GM23338 (cell line): ENCODE measurements at regions not wholly inside any gene's neighbourhood (a gene's known extent, or its start where the extent isn't known, plus 50 kb on each side); places are given as distances from the start of the nearest gene placed in this dataset.

Experiments
- ATAC-seq: fragments of 200-7000 bp; cut with Tn5 transposase; 3 replicates; pipeline ENCODE4 v1.9.1; 2020
- DNase-seq: peaks from one replicate; pipeline ENCODE4 v3.0.0-alpha.2; 2015; ENCODE audit warnings: low spot score
- H2AFZ ChIP-seq: fragments of 200-600 bp; sonication (generic); 2 replicates; pipeline ENCODE4 v1.8.0; 2016; ENCODE audit warnings: antibody characterized with exemption, mild to moderate bottlenecking, moderate library complexity
- H3F3A ChIP-seq: fragments of 200-600 bp; sonication (generic); replicated peaks from 2 replicates; pipeline ENCODE4 v1.8.0; 2017; ENCODE audit warnings: antibody characterized with exemption, mixed run types, low read depth
- H3K27ac ChIP-seq: fragments of 200-600 bp; sonication (generic); 2 replicates; pipeline ENCODE4 v1.6.1; 2016; ENCODE audit warnings: low read depth
- H3K27me3 ChIP-seq: fragments of 200-600 bp; sonication (generic); 2 replicates; pipeline ENCODE4 v1.8.0; 2016; ENCODE audit warnings: mild to moderate bottlenecking, mixed run types, moderate library complexity; ENCODE audit not compliant: insufficient read depth
- H3K36me3 ChIP-seq: fragments of 200-600 bp; sonication (generic); 2 replicates; pipeline ENCODE4 v1.8.0; 2016; ENCODE audit warnings: mild to moderate bottlenecking; ENCODE audit not compliant: insufficient read depth
- H3K4me1 ChIP-seq: fragments of 200-600 bp; sonication (generic); 2 replicates; pipeline ENCODE4 v1.8.0; 2016; ENCODE audit warnings: mild to moderate bottlenecking, moderate library complexity; ENCODE audit not compliant: insufficient read depth
- H3K4me2 ChIP-seq: fragments of 200-600 bp; sonication (generic); 2 replicates; pipeline ENCODE4 v1.7.1; 2017; ENCODE audit warnings: mixed run types
- H3K4me3 ChIP-seq: fragments of 200-600 bp; sonication (generic); 2 replicates; pipeline ENCODE4 v1.6.1; 2016; ENCODE audit warnings: mixed run types
- H3K79me2 ChIP-seq: fragments of 200-600 bp; sonication (generic); replicated peaks from 2 replicates; pipeline ENCODE4 v1.8.0; 2017; ENCODE audit warnings: mild to moderate bottlenecking; ENCODE audit not compliant: insufficient read depth
- H3K9me2 ChIP-seq: fragments of 200-600 bp; sonication (generic); 2 replicates; pipeline ENCODE4 v1.8.0; 2017; ENCODE audit not compliant: insufficient read depth
- H4K20me1 ChIP-seq: fragments of 200-600 bp; sonication (generic); replicated peaks from 2 replicates; pipeline ENCODE4 v1.8.0; 2017; ENCODE audit warnings: mild to moderate bottlenecking; ENCODE audit not compliant: insufficient read depth
- H3K27ac Mint-ChIP-seq: 2 replicates; pipeline ENCODE4 v1.8.0; 2020; ENCODE audit warnings: inconsistent platforms, mild to moderate bottlenecking, moderate library complexity, mixed read lengths
- H3K27me3 Mint-ChIP-seq: 3 replicates; pipeline ENCODE4 v1.8.0; 2022; ENCODE audit warnings: low read depth, mild to moderate bottlenecking, moderate library complexity, mixed read lengths, inconsistent platforms; ENCODE audit not compliant: insufficient read depth, poor library complexity
- H3K36me3 Mint-ChIP-seq: 3 replicates; pipeline ENCODE4 v1.8.0; 2021; ENCODE audit warnings: low read depth, mild to moderate bottlenecking, inconsistent platforms, moderate library complexity, mixed read lengths
- H3K4me1 Mint-ChIP-seq: 3 replicates; pipeline ENCODE4 v1.8.0; 2020; ENCODE audit warnings: mild to moderate bottlenecking, inconsistent platforms, mixed read lengths
- H3K4me3 Mint-ChIP-seq: 3 replicates; pipeline ENCODE4 v1.8.0; 2021; ENCODE audit warnings: moderate library complexity, mild to moderate bottlenecking, inconsistent platforms, mixed read lengths
- H3K9me3 Mint-ChIP-seq: 3 replicates; pipeline ENCODE4 v1.8.0; 2020; ENCODE audit warnings: moderate library complexity, mild to moderate bottlenecking, inconsistent platforms, mixed read lengths
- CREB1 ChIP-seq: fragments of 250-450 bp; sonication (Bioruptor Pico); IDR thresholded peaks from 2 replicates; pipeline ENCODE4 v1.5.0; 2020; ENCODE audit warnings: low read depth, mild to moderate bottlenecking, moderate library complexity
- ETS1 ChIP-seq: IDR thresholded peaks from 2 replicates; pipeline ENCODE4 v1.6.1; 2016; ENCODE audit warnings: antibody characterized with exemption
- EZH2 ChIP-seq: fragments of 200-600 bp; sonication (generic); IDR thresholded peaks from one replicate; pipeline ENCODE4 v1.8.0; 2017; ENCODE audit warnings: antibody characterized with exemption, mild to moderate bottlenecking, low read depth; ENCODE audit not compliant: unreplicated experiment
- EZH2phosphoT487 ChIP-seq: fragments of 200-600 bp; sonication (generic); IDR thresholded peaks from one replicate; pipeline ENCODE4 v1.8.1; 2018; ENCODE audit warnings: antibody characterized with exemption; ENCODE audit not compliant: unreplicated experiment
- JUNB ChIP-seq: IDR thresholded peaks from one replicate; pipeline ENCODE4 v1.6.1; 2016; ENCODE audit warnings: antibody characterized with exemption; ENCODE audit not compliant: unreplicated experiment
- NANOG ChIP-seq: IDR thresholded peaks from 2 replicates; pipeline ENCODE4 v1.6.1; 2016; ENCODE audit warnings: antibody characterized with exemption, borderline replicate concordance
- POLR2AphosphoS5 ChIP-seq: IDR thresholded peaks from 2 replicates; pipeline ENCODE4 v1.6.1; 2016; ENCODE audit warnings: antibody characterized with exemption, low read depth
- STAT1 ChIP-seq: IDR thresholded peaks from one replicate; pipeline ENCODE4 v1.6.1; 2016; ENCODE audit warnings: antibody characterized with exemption; ENCODE audit not compliant: unreplicated experiment
- ZNF114 ChIP-seq: fragments of 250-450 bp; sonication (Bioruptor Pico); IDR thresholded peaks from 2 replicates; pipeline ENCODE4 v1.5.0; 2020; ENCODE audit warnings: mild to moderate bottlenecking, moderate library complexity
- ZNF331 ChIP-seq: fragments of 250-450 bp; sonication (Bioruptor Pico); IDR thresholded peaks from 2 replicates; pipeline ENCODE4 v1.5.0; 2020; ENCODE audit warnings: low read depth, mild to moderate bottlenecking, moderate library complexity
- TF ChIP-seq, protein P1 (sequence below): fragments of 250-450 bp; sonication (Bioruptor Pico); IDR thresholded peaks from 2 replicates; pipeline ENCODE4 v1.5.0; 2020; ENCODE audit warnings: mild to moderate bottlenecking, moderate library complexity
- TF ChIP-seq, protein P2 (sequence below), 2 experiments: fragments of 200-600 bp in 1 of 2; sonication (generic) in 1 of 2; conservative IDR thresholded peaks; 2 replicates each; pipeline versions ENCODE4 v1.5.1 to v1.6.1; 2016 to 2017; ENCODE audit warnings: antibody characterized with exemption in 2 of 2, low read depth in 2 of 2, mild to moderate bottlenecking in 2 of 2, moderate library complexity in 1 of 2
- TF ChIP-seq, protein P3 (sequence below): IDR thresholded peaks from one replicate; pipeline ENCODE4 v1.6.1; 2018; ENCODE audit warnings: antibody characterized with exemption; ENCODE audit not compliant: unreplicated experiment

GRCh38 chr2:240245706-240246105, 105.2 kb upstream of the OTOS start:
- Histone ChIP-seq H3K79me2 (no peaks in the 10 kb centered on the region), H3K36me3 (no peaks in the 10 kb centered on the region), H3K4me1 (no peaks in the 10 kb centered on the region), H4K20me1 (no peaks in the 10 kb centered on the region), H3K4me2 (no peak overlapping the region), H3K9me2 (peaks cover 3% of the 10 kb centered on the region; the same call in 1 of the 2 replicates), H3K27ac (no peak overlapping the region), H2AFZ (no peak overlapping the region), H3K4me3 (no peak overlapping the region), H3F3A (no peaks in the 10 kb centered on the region), H3K27me3 (no peaks in the 10 kb centered on the region)
- no peak overlapping the region for H3K4me3 Mint-ChIP-seq
- peaks cover 2% of the 10 kb centered on the region for H3K27me3 Mint-ChIP-seq
- H3K4me1 Mint-ChIP-seq, result peaks cover 3% of the 10 kb centered on the region
- TF ChIP-seq, protein P1, sequence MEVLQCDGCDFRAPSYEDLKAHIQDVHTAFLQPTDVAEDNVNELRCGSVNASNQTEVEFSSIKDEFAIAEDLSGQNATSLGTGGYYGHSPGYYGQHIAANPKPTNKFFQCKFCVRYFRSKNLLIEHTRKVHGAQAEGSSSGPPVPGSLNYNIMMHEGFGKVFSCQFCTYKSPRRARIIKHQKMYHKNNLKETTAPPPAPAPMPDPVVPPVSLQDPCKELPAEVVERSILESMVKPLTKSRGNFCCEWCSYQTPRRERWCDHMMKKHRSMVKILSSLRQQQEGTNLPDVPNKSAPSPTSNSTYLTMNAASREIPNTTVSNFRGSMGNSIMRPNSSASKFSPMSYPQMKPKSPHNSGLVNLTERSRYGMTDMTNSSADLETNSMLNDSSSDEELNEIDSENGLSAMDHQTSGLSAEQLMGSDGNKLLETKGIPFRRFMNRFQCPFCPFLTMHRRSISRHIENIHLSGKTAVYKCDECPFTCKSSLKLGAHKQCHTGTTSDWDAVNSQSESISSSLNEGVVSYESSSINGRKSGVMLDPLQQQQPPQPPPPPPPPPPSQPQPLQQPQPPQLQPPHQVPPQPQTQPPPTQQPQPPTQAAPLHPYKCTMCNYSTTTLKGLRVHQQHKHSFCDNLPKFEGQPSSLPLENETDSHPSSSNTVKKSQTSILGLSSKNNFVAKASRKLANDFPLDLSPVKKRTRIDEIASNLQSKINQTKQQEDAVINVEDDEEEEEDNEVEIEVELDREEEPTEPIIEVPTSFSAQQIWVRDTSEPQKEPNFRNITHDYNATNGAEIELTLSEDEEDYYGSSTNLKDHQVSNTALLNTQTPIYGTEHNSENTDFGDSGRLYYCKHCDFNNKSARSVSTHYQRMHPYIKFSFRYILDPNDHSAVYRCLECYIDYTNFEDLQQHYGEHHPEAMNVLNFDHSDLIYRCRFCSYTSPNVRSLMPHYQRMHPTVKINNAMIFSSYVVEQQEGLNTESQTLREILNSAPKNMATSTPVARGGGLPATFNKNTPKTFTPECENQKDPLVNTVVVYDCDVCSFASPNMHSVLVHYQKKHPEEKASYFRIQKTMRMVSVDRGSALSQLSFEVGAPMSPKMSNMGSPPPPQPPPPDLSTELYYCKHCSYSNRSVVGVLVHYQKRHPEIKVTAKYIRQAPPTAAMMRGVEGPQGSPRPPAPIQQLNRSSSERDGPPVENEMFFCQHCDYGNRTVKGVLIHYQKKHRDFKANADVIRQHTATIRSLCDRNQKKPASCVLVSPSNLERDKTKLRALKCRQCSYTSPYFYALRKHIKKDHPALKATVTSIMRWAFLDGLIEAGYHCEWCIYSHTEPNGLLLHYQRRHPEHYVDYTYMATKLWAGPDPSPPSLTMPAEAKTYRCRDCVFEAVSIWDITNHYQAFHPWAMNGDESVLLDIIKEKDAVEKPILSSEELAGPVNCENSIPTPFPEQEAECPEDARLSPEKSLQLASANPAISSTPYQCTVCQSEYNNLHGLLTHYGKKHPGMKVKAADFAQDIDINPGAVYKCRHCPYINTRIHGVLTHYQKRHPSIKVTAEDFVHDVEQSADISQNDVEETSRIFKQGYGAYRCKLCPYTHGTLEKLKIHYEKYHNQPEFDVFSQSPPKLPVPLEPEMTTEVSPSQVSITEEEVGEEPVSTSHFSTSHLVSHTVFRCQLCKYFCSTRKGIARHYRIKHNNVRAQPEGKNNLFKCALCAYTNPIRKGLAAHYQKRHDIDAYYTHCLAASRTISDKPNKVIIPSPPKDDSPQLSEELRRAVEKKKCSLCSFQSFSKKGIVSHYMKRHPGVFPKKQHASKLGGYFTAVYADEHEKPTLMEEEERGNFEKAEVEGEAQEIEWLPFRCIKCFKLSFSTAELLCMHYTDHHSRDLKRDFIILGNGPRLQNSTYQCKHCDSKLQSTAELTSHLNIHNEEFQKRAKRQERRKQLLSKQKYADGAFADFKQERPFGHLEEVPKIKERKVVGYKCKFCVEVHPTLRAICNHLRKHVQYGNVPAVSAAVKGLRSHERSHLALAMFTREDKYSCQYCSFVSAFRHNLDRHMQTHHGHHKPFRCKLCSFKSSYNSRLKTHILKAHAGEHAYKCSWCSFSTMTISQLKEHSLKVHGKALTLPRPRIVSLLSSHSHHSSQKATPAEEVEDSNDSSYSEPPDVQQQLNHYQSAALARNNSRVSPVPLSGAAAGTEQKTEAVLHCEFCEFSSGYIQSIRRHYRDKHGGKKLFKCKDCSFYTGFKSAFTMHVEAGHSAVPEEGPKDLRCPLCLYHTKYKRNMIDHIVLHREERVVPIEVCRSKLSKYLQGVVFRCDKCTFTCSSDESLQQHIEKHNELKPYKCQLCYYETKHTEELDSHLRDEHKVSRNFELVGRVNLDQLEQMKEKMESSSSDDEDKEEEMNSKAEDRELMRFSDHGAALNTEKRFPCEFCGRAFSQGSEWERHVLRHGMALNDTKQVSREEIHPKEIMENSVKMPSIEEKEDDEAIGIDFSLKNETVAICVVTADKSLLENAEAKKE, result no peak
- TF ChIP-seq STAT1 (no peak), ETS1 (no peak), EZH2 (no peak), NANOG (no peak), JUNB (no peak), ZNF114 (CRISPR knock-in tag) (no peak), POLR2AphosphoS5 (no peak), ZNF331 (CRISPR knock-in tag) (no peak), CREB1 (CRISPR knock-in tag) (no peak), EZH2phosphoT487 (no peak)
- TF ChIP-seq, protein P2, sequence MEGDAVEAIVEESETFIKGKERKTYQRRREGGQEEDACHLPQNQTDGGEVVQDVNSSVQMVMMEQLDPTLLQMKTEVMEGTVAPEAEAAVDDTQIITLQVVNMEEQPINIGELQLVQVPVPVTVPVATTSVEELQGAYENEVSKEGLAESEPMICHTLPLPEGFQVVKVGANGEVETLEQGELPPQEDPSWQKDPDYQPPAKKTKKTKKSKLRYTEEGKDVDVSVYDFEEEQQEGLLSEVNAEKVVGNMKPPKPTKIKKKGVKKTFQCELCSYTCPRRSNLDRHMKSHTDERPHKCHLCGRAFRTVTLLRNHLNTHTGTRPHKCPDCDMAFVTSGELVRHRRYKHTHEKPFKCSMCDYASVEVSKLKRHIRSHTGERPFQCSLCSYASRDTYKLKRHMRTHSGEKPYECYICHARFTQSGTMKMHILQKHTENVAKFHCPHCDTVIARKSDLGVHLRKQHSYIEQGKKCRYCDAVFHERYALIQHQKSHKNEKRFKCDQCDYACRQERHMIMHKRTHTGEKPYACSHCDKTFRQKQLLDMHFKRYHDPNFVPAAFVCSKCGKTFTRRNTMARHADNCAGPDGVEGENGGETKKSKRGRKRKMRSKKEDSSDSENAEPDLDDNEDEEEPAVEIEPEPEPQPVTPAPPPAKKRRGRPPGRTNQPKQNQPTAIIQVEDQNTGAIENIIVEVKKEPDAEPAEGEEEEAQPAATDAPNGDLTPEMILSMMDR (conservative IDR thresholded peaks at IDR 0.05; ENCODE audit: low read depth in 2 of 2), result no peak
- TF ChIP-seq, protein P3, sequence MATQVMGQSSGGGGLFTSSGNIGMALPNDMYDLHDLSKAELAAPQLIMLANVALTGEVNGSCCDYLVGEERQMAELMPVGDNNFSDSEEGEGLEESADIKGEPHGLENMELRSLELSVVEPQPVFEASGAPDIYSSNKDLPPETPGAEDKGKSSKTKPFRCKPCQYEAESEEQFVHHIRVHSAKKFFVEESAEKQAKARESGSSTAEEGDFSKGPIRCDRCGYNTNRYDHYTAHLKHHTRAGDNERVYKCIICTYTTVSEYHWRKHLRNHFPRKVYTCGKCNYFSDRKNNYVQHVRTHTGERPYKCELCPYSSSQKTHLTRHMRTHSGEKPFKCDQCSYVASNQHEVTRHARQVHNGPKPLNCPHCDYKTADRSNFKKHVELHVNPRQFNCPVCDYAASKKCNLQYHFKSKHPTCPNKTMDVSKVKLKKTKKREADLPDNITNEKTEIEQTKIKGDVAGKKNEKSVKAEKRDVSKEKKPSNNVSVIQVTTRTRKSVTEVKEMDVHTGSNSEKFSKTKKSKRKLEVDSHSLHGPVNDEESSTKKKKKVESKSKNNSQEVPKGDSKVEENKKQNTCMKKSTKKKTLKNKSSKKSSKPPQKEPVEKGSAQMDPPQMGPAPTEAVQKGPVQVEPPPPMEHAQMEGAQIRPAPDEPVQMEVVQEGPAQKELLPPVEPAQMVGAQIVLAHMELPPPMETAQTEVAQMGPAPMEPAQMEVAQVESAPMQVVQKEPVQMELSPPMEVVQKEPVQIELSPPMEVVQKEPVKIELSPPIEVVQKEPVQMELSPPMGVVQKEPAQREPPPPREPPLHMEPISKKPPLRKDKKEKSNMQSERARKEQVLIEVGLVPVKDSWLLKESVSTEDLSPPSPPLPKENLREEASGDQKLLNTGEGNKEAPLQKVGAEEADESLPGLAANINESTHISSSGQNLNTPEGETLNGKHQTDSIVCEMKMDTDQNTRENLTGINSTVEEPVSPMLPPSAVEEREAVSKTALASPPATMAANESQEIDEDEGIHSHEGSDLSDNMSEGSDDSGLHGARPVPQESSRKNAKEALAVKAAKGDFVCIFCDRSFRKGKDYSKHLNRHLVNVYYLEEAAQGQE, result no peak
- DNase-seq, result no peak
- H3K36me3 Mint-ChIP-seq, result no peaks in the 10 kb centered on the region
- no peak for ATAC-seq
- H3K27ac Mint-ChIP-seq, result no peak overlapping the region
- H3K9me3 Mint-ChIP-seq, result no peaks in the 10 kb centered on the region
